SK-N-SH treated with all-trans-retinoic acid at 6 μM for 48 hours (cell line): ENCODE measurements at regions not wholly inside any gene's neighbourhood (a gene's known extent, or its start where the extent isn't known, plus 50 kb on each side); places are given as distances from the start of the nearest gene placed in this dataset.
"Not testable (repeated sequence)": the region's sequence is repeated elsewhere in the genome, so short reads cannot be mapped to it uniquely, and the experiment has no call there.

Source experiments
- ATAC-seq: fragments of 200-7000 bp; cut with Tn5 transposase; 3 replicates; pipeline ENCODE4 v1.9.1; 2020; ENCODE audit warnings: mild to moderate bottlenecking, moderate library complexity
- ARNTL ChIP-seq: fragments of 450-650 bp; formaldehyde crosslinking; IDR thresholded peaks from 2 replicates; pipeline ENCODE4 v1.5.0; 2020; ENCODE audit warnings: low read depth, mild to moderate bottlenecking, moderate library complexity, borderline replicate concordance
- BACH2 ChIP-seq: fragments of 250-450 bp; sonication (Bioruptor Pico); IDR thresholded peaks from 2 replicates; pipeline ENCODE4 v1.9.0; 2021; ENCODE audit warnings: mild to moderate bottlenecking, borderline replicate concordance
- CREB5 ChIP-seq: fragments of 250-450 bp; sonication (Bioruptor Pico); IDR thresholded peaks from 2 replicates; pipeline ENCODE4 v1.5.1; 2020; ENCODE audit warnings: low read depth, mild to moderate bottlenecking, moderate library complexity
- CSDC2 ChIP-seq: fragments of 250-450 bp; sonication (Bioruptor Pico); IDR thresholded peaks from 2 replicates; pipeline ENCODE4 v1.5.0; 2020; ENCODE audit warnings: mild to moderate bottlenecking, moderate library complexity
- CSRNP3 ChIP-seq: fragments of 250-450 bp; sonication (Bioruptor Pico); IDR thresholded peaks from 2 replicates; pipeline ENCODE4 v1.5.1; 2021; ENCODE audit warnings: mild to moderate bottlenecking, moderate library complexity
- ESRRG ChIP-seq: fragments of 250-450 bp; sonication (Bioruptor Pico); IDR thresholded peaks from 2 replicates; pipeline ENCODE4 v1.6.1; 2021; ENCODE audit warnings: mild to moderate bottlenecking
- GLIS3 ChIP-seq: fragments of 250-450 bp; sonication (Bioruptor Pico); IDR thresholded peaks from 2 replicates; pipeline ENCODE4 v1.5.0; 2020; ENCODE audit warnings: mild to moderate bottlenecking, moderate library complexity
- ISL1 ChIP-seq: fragments of 250-450 bp; sonication (Bioruptor Pico); IDR thresholded peaks from 2 replicates; pipeline ENCODE4 v2.1.2; 2022; ENCODE audit warnings: mild to moderate bottlenecking, moderate library complexity
- OSR1 ChIP-seq: fragments of 250-450 bp; sonication (Bioruptor Pico); IDR thresholded peaks from 2 replicates; pipeline ENCODE4 v1.8.0; 2022; ENCODE audit warnings: moderate library complexity, mild to moderate bottlenecking, inconsistent platforms
- PATZ1 ChIP-seq: fragments of 250-450 bp; sonication (Bioruptor Pico); IDR thresholded peaks from 2 replicates; pipeline ENCODE4 v1.8.0; 2020; ENCODE audit warnings: mild to moderate bottlenecking, moderate library complexity, borderline replicate concordance
- POU6F1 ChIP-seq: fragments of 250-450 bp; sonication (Bioruptor Pico); IDR thresholded peaks from 2 replicates; pipeline ENCODE4 v1.8.0; 2021; ENCODE audit warnings: low read depth, mild to moderate bottlenecking, moderate library complexity, borderline replicate concordance
- RARB ChIP-seq: fragments of 250-450 bp; sonication (Bioruptor Pico); IDR thresholded peaks from 2 replicates; pipeline ENCODE4 v1.8.0; 2021; ENCODE audit warnings: mild to moderate bottlenecking, moderate library complexity
- SNAI2 ChIP-seq: fragments of 250-450 bp; sonication (Bioruptor Pico); IDR thresholded peaks from 2 replicates; pipeline ENCODE4 v1.5.0; 2020; ENCODE audit warnings: mild to moderate bottlenecking, moderate library complexity
- TOX ChIP-seq: fragments of 250-450 bp; sonication (Bioruptor Pico); IDR thresholded peaks from 2 replicates; pipeline ENCODE4 v1.8.0; 2021; ENCODE audit warnings: mild to moderate bottlenecking, moderate library complexity, borderline replicate concordance
- TSHZ2 ChIP-seq: fragments of 250-450 bp; sonication (Bioruptor Pico); IDR thresholded peaks from 2 replicates; pipeline ENCODE4 v1.5.0; 2020; ENCODE audit warnings: mild to moderate bottlenecking, moderate library complexity
- ZC3H10 ChIP-seq: fragments of 250-450 bp; sonication (Bioruptor Pico); IDR thresholded peaks from 2 replicates; pipeline ENCODE4 v1.5.1; 2021; ENCODE audit warnings: mild to moderate bottlenecking, moderate library complexity
- ZFP3 ChIP-seq: fragments of 250-450 bp; sonication (Bioruptor Pico); IDR thresholded peaks from 2 replicates; pipeline ENCODE4 v1.5.0; 2020; ENCODE audit warnings: mild to moderate bottlenecking, moderate library complexity
- ZFP30 ChIP-seq: fragments of 450-650 bp; formaldehyde crosslinking; IDR thresholded peaks from 2 replicates; pipeline ENCODE4 v1.5.0; 2022; ENCODE audit warnings: mild to moderate bottlenecking, moderate library complexity
- ZNF565 ChIP-seq: fragments of 450-650 bp; formaldehyde crosslinking; conservative IDR thresholded peaks from 2 replicates; pipeline ENCODE4 v1.5.0; 2020; ENCODE audit warnings: low read depth, mild to moderate bottlenecking, moderate library complexity
- ZNF70 ChIP-seq: fragments of 450-650 bp; formaldehyde crosslinking; IDR thresholded peaks from 2 replicates; pipeline ENCODE4 v1.5.0; 2020; ENCODE audit warnings: mild to moderate bottlenecking, moderate library complexity

- ATAC-seq: no peak
- no peak for TF ChIP-seq TOX
- TF ChIP-seq CSDC2 (CRISPR knock-in tag): no peak
- no peak for TF ChIP-seq ZNF565 (CRISPR knock-in tag)
- TF ChIP-seq GLIS3 (CRISPR knock-in tag): no peak
- no peak for TF ChIP-seq ESRRG (CRISPR knock-in tag)
- no peak for TF ChIP-seq TSHZ2
- TF ChIP-seq BACH2: no peak
- TF ChIP-seq SNAI2: no peak
- TF ChIP-seq ZFP30 (CRISPR knock-in tag): no peak
- no peak for TF ChIP-seq ISL1 (CRISPR knock-in tag)
- TF ChIP-seq ARNTL (CRISPR knock-in tag): no peak
- TF ChIP-seq ZC3H10: no peak
- TF ChIP-seq ZNF70 (CRISPR knock-in tag): no peak
- no peak for TF ChIP-seq OSR1 (CRISPR knock-in tag)
These were observed 67.3 kb upstream of the GRB10 start for GRCh38 chr7:50849991-50850390.

GRCh38 chr7:50848203-50848602, 65.5 kb upstream of the GRB10 start:
- ATAC-seq: no peak
- TF ChIP-seq TSHZ2 (no peak), SNAI2 (no peak), CREB5 (CRISPR knock-in tag) (no peak), PATZ1 (CRISPR knock-in tag) (no peak), ZFP3 (CRISPR knock-in tag) (no peak), OSR1 (CRISPR knock-in tag) (no peak), ISL1 (CRISPR knock-in tag) (no peak), ZC3H10 (no peak), ESRRG (CRISPR knock-in tag) (no peak), TOX (no peak), POU6F1 (CRISPR knock-in tag) (no peak), CSRNP3 (CRISPR knock-in tag) (no peak), RARB (CRISPR knock-in tag) (no peak), ZFP30 (CRISPR knock-in tag) (no peak), ZNF70 (CRISPR knock-in tag) (no peak), BACH2 (no peak)

GRCh38 chr7:50844861-50845260, 62.2 kb upstream of the GRB10 start:
- not testable (repeated sequence) for ATAC-seq
